Lower leg skin (tissue), 4 donors: ENCODE measurements at regions not wholly inside any gene's neighbourhood (a gene's known extent, or its start where the extent isn't known, plus 50 kb on each side); places are given as distances from the start of the nearest gene placed in this dataset.

ENCODE experiments used
- DNase-seq, 2 donors: peaks; one replicate each; pipeline ENCODE4 v3.0.0-alpha.2; 2019; ENCODE audit warnings: low spot score in 2 of 2
- H3K4me3 ChIP-seq: fragments of 200-600 bp; sonication (generic); 2 replicates; pipeline ENCODE4 v1.5.1; 2017; ENCODE audit warnings: mild to moderate bottlenecking, low read depth; ENCODE audit not compliant: poor library complexity, severe bottlenecking
- POLR2A ChIP-seq, 2 donors: fragments of 450-650 bp; IDR thresholded peaks; one replicate each; pipeline ENCODE4 v1.6.1; 2016 to 2017; ENCODE audit warnings: antibody characterized with exemption in 2 of 2, mild to moderate bottlenecking in 1 of 2, moderate library complexity in 1 of 2
- WGBS, 2 donors: methylation state at CpG; one replicate each; pipeline ENCODE4 v1.1.5; 2018; 5-methylcytosine and 5-hydroxymethylcytosine counted together
- intact Hi-C: fragments of 100-400 bp; cut with DNase I; formaldehyde crosslinking; loops from one replicate; pipeline ENCODE4 v1.15.0; 2023; ENCODE audit warnings: low total_unique reads
- TF ChIP-seq, protein P1 (sequence below), 3 donors: fragments of 450-650 bp; IDR thresholded peaks; one replicate each; pipeline ENCODE4 v1.5.1; 2016; ENCODE audit warnings: antibody characterized with exemption in 3 of 3, mild to moderate bottlenecking in 3 of 3, moderate library complexity in 2 of 3

DNA sequence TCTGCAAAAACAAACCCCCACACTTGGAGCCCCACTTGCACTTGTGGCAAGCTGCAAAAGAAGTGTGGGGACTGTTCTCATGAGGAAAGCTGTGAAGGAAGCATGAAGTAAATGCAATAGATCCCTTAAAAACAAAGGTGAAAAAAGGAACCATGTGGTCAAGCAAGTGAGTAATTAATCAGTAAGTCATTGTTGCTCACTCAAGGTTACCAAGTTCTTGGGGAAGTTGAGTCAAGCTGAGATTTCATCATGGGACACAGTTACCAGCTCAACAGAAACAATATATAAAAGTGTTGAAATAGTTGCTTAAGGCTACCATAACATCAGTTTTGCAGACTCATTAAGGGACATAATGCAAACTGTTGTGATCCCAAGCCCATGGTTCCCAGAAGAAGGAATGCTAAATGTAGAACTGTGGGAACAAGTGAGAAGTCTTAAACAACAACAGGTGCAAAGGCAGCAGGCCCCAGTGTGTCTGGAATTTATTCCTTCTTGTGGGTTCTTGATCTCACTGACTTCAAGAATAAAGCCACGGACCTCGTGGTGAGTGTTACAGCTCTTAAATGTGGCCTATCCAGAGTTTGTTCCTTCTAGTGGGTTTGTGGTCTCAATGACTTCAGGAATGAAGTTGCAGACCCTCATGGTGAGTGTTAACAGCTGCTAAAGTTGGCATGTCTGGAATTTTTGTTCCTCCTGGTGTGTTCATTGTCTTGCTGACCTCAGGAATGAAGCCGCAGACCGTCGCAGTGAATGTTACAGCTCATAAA is 336.3 kb upstream of the RBMY1B start:
- DNase-seq = no peak
- intact Hi-C loops = no loop called here
- TF ChIP-seq, protein P1, sequence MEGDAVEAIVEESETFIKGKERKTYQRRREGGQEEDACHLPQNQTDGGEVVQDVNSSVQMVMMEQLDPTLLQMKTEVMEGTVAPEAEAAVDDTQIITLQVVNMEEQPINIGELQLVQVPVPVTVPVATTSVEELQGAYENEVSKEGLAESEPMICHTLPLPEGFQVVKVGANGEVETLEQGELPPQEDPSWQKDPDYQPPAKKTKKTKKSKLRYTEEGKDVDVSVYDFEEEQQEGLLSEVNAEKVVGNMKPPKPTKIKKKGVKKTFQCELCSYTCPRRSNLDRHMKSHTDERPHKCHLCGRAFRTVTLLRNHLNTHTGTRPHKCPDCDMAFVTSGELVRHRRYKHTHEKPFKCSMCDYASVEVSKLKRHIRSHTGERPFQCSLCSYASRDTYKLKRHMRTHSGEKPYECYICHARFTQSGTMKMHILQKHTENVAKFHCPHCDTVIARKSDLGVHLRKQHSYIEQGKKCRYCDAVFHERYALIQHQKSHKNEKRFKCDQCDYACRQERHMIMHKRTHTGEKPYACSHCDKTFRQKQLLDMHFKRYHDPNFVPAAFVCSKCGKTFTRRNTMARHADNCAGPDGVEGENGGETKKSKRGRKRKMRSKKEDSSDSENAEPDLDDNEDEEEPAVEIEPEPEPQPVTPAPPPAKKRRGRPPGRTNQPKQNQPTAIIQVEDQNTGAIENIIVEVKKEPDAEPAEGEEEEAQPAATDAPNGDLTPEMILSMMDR (IDR thresholded peaks at IDR 0.05) = no peak
- TF ChIP-seq POLR2A (IDR thresholded peaks at IDR 0.05) = no peak
- 89% methylated on average over 5 of the region's 5 CpGs; no CpG with 5 or more reads in 1 of the 2 donors for WGBS, 2 donors
- H3K4me3 ChIP-seq = no peak overlapping the region

DNA sequence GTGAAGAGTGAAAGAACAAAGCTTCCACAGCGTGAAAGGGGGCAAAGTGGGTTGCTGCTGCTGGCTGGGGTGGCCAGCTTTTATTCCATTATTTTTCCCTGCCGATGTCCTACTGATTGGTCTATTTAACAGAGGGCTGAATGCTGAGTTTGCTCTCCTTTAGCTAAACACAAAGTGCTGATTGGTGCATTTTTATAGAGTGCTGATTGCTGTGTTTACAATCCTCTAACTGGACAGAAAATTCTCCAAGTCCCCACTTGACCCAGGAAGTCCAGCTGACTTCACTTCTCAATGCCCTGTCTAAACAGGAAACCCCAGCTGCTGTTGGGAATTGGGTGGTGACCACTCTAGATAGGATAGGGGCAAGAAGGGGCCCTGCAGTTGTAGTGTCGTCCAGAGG is 335.6 kb upstream of the RBMY1B start:
- WGBS, 2 donors = 72% methylated on average over 3 of the region's 3 CpGs; no CpG with 5 or more reads in 1 of the 2 donors
- no peak overlapping the region for H3K4me3 ChIP-seq
- DNase-seq = no peak
- no peak for TF ChIP-seq POLR2A (IDR thresholded peaks at IDR 0.05)
- TF ChIP-seq, protein P1 (IDR thresholded peaks at IDR 0.05) = no peak
- intact Hi-C loops = no loop called here

DNA sequence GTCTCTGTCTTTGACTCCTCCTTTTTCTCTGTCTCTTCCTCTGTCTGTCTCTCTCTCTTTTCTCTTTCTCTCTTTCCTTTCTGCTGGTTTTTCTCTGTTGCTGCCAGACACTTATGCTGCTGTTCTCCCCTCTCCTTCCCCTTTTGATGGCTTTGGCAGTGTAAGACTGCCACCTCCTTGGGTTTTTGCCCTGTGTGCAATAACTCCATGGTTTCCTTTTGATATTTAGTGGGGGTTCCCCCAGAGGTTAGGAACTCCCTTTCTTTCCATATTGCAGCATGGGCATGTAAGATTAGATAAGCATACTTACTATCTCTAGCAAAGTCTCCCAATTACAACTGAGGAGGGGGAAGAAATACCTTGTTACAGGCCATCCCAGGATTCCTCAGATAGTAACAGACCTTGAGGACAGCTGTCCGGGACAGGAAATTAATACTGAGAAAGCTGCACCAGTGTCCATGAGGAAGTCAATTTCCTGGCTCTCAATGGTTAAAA is 333.8 kb upstream of the RBMY1B start:
- DNase-seq = no peak
- TF ChIP-seq, protein P1 (IDR thresholded peaks at IDR 0.05) = no peak
- no peak for TF ChIP-seq POLR2A (IDR thresholded peaks at IDR 0.05)
- intact Hi-C loops = no loop called here
- WGBS, 2 donors = 67% methylated on average over 1 of the region's 1 CpG; no CpG with 5 or more reads in 1 of the 2 donors
- H3K4me3 ChIP-seq = no peak overlapping the region

DNA sequence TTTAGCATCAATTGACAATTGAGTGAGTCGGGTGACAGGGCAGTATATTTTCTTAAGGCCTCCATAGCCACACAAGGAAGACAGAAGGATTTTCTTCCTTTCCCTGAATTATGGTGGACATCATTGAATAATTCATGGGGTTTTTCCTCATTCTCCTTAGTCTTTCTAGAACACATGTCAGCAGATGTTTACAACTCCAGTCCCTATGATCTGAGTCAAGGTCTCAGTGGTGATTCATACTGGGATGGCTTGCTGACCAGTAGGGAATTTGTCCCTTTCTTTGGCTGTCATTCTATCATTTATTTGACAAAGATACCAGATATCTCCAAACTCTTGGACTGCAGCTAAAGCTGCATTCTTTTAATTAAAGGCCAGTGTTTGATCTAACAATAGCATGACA is 332.9 kb upstream of the RBMY1B start:
- intact Hi-C loops = no loop called here
- no peak for DNase-seq
- no peak for TF ChIP-seq POLR2A (IDR thresholded peaks at IDR 0.05)
- TF ChIP-seq, protein P1 (IDR thresholded peaks at IDR 0.05) = no peak
- WGBS, 2 donors = 81% methylated on average over 1 of the region's 1 CpG; no CpG with 5 or more reads in 1 of the 2 donors
- no peak overlapping the region for H3K4me3 ChIP-seq

- no peak for TF ChIP-seq POLR2A (IDR thresholded peaks at IDR 0.05)
- TF ChIP-seq, protein P1 (IDR thresholded peaks at IDR 0.05) = no peak
- peak in 1 of 2 donors; percentile 12 for DNase-seq
- WGBS, 2 donors = 54% methylated on average over 5 of the region's 5 CpGs; no CpG with 5 or more reads in 1 of the 2 donors
- intact Hi-C loops = no loop called here
- no peak overlapping the region for H3K4me3 ChIP-seq
These were observed 330.2 kb upstream of the RBMY1B start for GRCh38 chrY:21180921-21181320.
